Vagina (tissue), 2 donors: ENCODE measurements at regions not wholly inside any gene's neighbourhood (a gene's known extent, or its start where the extent isn't known, plus 50 kb on each side); places are given as distances from the start of the nearest gene placed in this dataset.

Experiments
- POLR2A ChIP-seq, 2 donors: fragments of 450-650 bp; IDR thresholded peaks; one replicate each; pipeline ENCODE4 v1.6.1; 2017; ENCODE audit warnings: antibody characterized with exemption in 2 of 2, mild to moderate bottlenecking in 2 of 2, moderate library complexity in 2 of 2
- POLR2AphosphoS5 ChIP-seq, 2 donors: sonication (generic); formaldehyde crosslinking; IDR thresholded peaks; one replicate each; pipeline ENCODE4 v1.9.0; 2017; ENCODE audit warnings: antibody characterized with exemption in 2 of 2, mild to moderate bottlenecking in 2 of 2, low read depth in 1 of 2; ENCODE audit not compliant: insufficient read depth in 1 of 2
- TF ChIP-seq, protein P1 (sequence below), 3 experiments: fragments of 450-650 bp in 2 of 3; fragments of 200-600 bp in 1 of 3; sonication (generic) in 1 of 3; IDR thresholded peaks; one replicate each; pipeline ENCODE4 v1.5.1; 2017 to 2019; ENCODE audit warnings: antibody characterized with exemption in 3 of 3, mild to moderate bottlenecking in 2 of 3, moderate library complexity in 2 of 3

GRCh38 chr10:125343983-125344382, 183.6 kb upstream of the CTBP2 start:
- TF ChIP-seq, protein P1, sequence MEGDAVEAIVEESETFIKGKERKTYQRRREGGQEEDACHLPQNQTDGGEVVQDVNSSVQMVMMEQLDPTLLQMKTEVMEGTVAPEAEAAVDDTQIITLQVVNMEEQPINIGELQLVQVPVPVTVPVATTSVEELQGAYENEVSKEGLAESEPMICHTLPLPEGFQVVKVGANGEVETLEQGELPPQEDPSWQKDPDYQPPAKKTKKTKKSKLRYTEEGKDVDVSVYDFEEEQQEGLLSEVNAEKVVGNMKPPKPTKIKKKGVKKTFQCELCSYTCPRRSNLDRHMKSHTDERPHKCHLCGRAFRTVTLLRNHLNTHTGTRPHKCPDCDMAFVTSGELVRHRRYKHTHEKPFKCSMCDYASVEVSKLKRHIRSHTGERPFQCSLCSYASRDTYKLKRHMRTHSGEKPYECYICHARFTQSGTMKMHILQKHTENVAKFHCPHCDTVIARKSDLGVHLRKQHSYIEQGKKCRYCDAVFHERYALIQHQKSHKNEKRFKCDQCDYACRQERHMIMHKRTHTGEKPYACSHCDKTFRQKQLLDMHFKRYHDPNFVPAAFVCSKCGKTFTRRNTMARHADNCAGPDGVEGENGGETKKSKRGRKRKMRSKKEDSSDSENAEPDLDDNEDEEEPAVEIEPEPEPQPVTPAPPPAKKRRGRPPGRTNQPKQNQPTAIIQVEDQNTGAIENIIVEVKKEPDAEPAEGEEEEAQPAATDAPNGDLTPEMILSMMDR (IDR thresholded peaks at IDR 0.05): no peak
- TF ChIP-seq POLR2A (IDR thresholded peaks at IDR 0.05) (no peak), POLR2AphosphoS5 (IDR thresholded peaks at IDR 0.05; ENCODE audit: insufficient read depth in 1 of 2, low read depth in 1 of 2) (no peak)
